OCI-LY1 (cell line): ENCODE measurements at regions not wholly inside any gene's neighbourhood (a gene's known extent, or its start where the extent isn't known, plus 50 kb on each side); places are given as distances from the start of the nearest gene placed in this dataset.

ENCODE experiments used
- H2AFZ ChIP-seq: fragments of 200-600 bp; sonication (generic), shearing (Covaris generic); 2 replicates; pipeline ENCODE4 v1.6.0; 2014; ENCODE audit warnings: antibody characterized with exemption, mild to moderate bottlenecking, low read length
- H3F3A ChIP-seq: fragments of 200-600 bp; sonication (generic), shearing (Covaris generic); 2 replicates; pipeline ENCODE4 v1.6.0; 2014; ENCODE audit warnings: mild to moderate bottlenecking, antibody characterized with exemption, low read length, moderate library complexity; ENCODE audit not compliant: insufficient read depth
- H3K27ac ChIP-seq: fragments of 200-600 bp; sonication (generic); 2 replicates; pipeline ENCODE4 v1.5.1; 2014; ENCODE audit warnings: low read length, mixed run types, mild to moderate bottlenecking, low read depth; ENCODE audit not compliant: poor library complexity, severe bottlenecking
- H3K27me3 ChIP-seq: fragments of 200-600 bp; sonication (generic); 2 replicates; pipeline ENCODE4 v1.6.0; 2014; ENCODE audit warnings: antibody characterized with exemption, mild to moderate bottlenecking, low read length, moderate library complexity; ENCODE audit not compliant: insufficient read depth
- H3K36me3 ChIP-seq: fragments of 200-600 bp; sonication (generic); 2 replicates; pipeline ENCODE4 v1.6.1; 2014; ENCODE audit warnings: mild to moderate bottlenecking, antibody characterized with exemption, low read length, moderate library complexity, mixed read lengths; ENCODE audit not compliant: insufficient read depth
- H3K4me1 ChIP-seq: fragments of 200-600 bp; sonication (generic); 2 replicates; pipeline ENCODE4 v1.5.1; 2014; ENCODE audit warnings: mild to moderate bottlenecking, low read length, moderate library complexity; ENCODE audit not compliant: insufficient read depth, severe bottlenecking
- H3K4me2 ChIP-seq: fragments of 200-600 bp; sonication (generic), shearing (Covaris generic); 2 replicates; pipeline ENCODE4 v1.6.1; 2014; ENCODE audit warnings: low read length
- H3K4me3 ChIP-seq: fragments of 200-600 bp; sonication (generic); 2 replicates; pipeline ENCODE4 v1.5.1; 2014; ENCODE audit warnings: low read length, low read depth, mild to moderate bottlenecking, mixed read lengths; ENCODE audit not compliant: poor library complexity, severe bottlenecking
- H3K79me2 ChIP-seq: fragments of 200-600 bp; shearing (Covaris generic); 2 replicates; pipeline ENCODE4 v1.6.1; 2016; ENCODE audit warnings: mixed run types, low read length, mixed read lengths; ENCODE audit not compliant: insufficient read depth
- H3K9ac ChIP-seq: fragments of 200-600 bp; sonication (generic), shearing (Covaris generic); 2 replicates; pipeline ENCODE4 v1.6.1; 2014; ENCODE audit warnings: mild to moderate bottlenecking, low read length, mixed read lengths
- H3K9me2 ChIP-seq: fragments of 200-600 bp; sonication (generic), shearing (Covaris generic); 2 replicates; pipeline ENCODE4 v1.6.1; 2014; ENCODE audit warnings: low read depth, mild to moderate bottlenecking, low read length, mixed read lengths
- H3K9me3 ChIP-seq: fragments of 200-600 bp; shearing (Covaris generic); 2 replicates; pipeline ENCODE4 v1.6.1; 2014; ENCODE audit warnings: low read length, mixed read lengths
- H4K20me1 ChIP-seq: fragments of 200-600 bp; sonication (generic), shearing (Covaris generic); 2 replicates; pipeline ENCODE4 v1.6.0; 2016; ENCODE audit warnings: mild to moderate bottlenecking, low read length; ENCODE audit not compliant: insufficient read depth
- EZH2 ChIP-seq: fragments of 200-600 bp; sonication (generic), shearing (Covaris generic); IDR thresholded peaks from 2 replicates; pipeline ENCODE4 v1.8.0; 2017; ENCODE audit warnings: borderline replicate concordance, mixed run types, mild to moderate bottlenecking, antibody characterized with exemption, low read length, moderate library complexity, mixed read lengths
- TF ChIP-seq, protein P1 (sequence below): fragments of 200-600 bp; sonication (generic), shearing (Covaris generic); IDR thresholded peaks from 2 replicates; pipeline ENCODE4 v1.5.1; 2017; ENCODE audit warnings: mild to moderate bottlenecking, antibody characterized with exemption, low read length, moderate library complexity, mixed read lengths

DNA sequence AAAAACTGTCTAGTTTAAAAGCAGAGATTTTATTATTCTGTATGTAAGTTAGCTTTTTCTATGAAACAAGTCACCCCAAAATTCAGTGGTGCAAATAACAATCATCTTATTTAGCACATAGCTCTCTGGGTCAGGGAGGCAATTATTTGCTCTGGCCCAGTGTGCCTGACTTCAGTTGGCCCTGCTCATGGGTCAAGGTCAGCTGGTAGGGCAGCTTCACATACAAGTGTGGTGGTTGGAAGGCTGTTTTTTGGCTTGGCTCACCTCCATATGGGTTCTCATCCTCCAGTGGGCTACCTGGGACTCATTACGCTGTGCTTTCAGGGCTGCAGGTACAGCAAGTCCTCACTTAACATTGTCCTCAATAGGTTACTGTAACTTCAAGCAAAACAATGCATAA, 228.6 kb downstream of the NR2F2 start:
- H3K9ac ChIP-seq, result no peak overlapping the region
- H2AFZ ChIP-seq, result no peak overlapping the region

DNA sequence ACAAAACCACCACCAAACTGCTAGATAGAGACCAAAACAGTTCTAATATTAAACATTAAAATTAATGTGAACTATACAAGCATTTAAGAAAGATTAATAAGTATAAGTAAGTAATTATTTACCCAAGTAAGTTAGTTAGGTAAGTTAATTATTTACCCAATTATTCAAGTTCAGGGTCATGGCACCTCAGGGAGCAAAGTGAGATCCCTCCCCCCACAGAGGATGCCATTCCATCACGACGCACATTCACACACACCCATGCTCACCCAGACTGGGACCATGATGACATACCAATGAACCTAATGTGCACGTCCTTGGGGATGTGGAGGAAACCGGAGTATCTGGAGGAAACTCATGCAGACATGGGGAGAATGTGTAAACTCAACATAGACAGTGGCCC, 229.1 kb downstream of the NR2F2 start:
- no peaks in the 10 kb centered on the region for H4K20me1 ChIP-seq
- H2AFZ ChIP-seq, result no peak overlapping the region
- H3K27me3 ChIP-seq, result no peaks in the 10 kb centered on the region
- no peak for TF ChIP-seq EZH2
- H3K9ac ChIP-seq, result no peak overlapping the region
- H3K9me3 ChIP-seq, result no peaks in the 10 kb centered on the region
- H3K4me3 ChIP-seq, result no peak overlapping the region
- H3K9me2 ChIP-seq, result no peaks in the 10 kb centered on the region
- no peaks in the 10 kb centered on the region for H3K4me1 ChIP-seq
- no peak overlapping the region for H3K27ac ChIP-seq
- no peaks in the 10 kb centered on the region for H3F3A ChIP-seq
- H3K4me2 ChIP-seq, result no peak overlapping the region
- no peaks in the 10 kb centered on the region for H3K79me2 ChIP-seq
- no peaks in the 10 kb centered on the region for H3K36me3 ChIP-seq

More for the DNA sequence above, 228.6 kb downstream of the NR2F2 start:
- Histone ChIP-seq H3K36me3 (no peaks in the 10 kb centered on the region), H3K4me1 (no peaks in the 10 kb centered on the region), H3F3A (no peaks in the 10 kb centered on the region), H3K4me3 (no peak overlapping the region), H3K9me3 (no peaks in the 10 kb centered on the region), H3K4me2 (no peak overlapping the region), H3K27me3 (no peaks in the 10 kb centered on the region), H3K9me2 (no peaks in the 10 kb centered on the region), H3K79me2 (no peaks in the 10 kb centered on the region), H3K27ac (no peak overlapping the region), H4K20me1 (no peaks in the 10 kb centered on the region)
- TF ChIP-seq, protein P1, sequence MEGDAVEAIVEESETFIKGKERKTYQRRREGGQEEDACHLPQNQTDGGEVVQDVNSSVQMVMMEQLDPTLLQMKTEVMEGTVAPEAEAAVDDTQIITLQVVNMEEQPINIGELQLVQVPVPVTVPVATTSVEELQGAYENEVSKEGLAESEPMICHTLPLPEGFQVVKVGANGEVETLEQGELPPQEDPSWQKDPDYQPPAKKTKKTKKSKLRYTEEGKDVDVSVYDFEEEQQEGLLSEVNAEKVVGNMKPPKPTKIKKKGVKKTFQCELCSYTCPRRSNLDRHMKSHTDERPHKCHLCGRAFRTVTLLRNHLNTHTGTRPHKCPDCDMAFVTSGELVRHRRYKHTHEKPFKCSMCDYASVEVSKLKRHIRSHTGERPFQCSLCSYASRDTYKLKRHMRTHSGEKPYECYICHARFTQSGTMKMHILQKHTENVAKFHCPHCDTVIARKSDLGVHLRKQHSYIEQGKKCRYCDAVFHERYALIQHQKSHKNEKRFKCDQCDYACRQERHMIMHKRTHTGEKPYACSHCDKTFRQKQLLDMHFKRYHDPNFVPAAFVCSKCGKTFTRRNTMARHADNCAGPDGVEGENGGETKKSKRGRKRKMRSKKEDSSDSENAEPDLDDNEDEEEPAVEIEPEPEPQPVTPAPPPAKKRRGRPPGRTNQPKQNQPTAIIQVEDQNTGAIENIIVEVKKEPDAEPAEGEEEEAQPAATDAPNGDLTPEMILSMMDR, result no peak
- no peak for TF ChIP-seq EZH2

DNA sequence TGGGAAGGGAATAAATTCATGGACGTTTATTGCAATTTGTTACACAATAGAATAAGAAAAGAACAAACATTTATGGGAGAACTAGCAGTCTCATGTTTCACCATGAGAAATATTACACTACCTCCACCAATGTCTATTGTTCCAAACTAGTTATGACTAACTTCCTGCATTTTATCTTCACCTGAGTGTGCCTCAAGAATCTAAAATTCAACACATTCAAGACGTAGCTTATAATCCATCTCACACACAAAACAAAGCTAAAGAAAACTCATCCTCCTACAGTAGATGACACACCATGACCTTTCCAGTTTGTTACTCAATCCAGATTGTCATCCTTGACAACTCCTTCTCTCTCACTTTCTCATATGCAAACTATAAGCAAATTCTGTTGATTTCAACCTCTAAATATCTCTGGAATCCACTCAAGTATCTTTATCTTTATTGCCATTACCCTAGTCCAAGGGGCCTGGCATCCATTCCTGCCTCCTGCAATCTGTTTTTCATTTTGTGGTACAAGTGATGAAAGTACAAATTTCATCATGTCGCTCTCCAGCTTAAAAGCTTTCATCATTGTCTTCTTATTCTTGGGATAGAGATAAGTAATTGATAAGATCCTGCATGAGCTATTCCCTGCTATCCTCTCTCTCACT, 229.9 kb downstream of the NR2F2 start:
- Histone ChIP-seq H3K27ac (no peak overlapping the region), H3K36me3 (no peaks in the 10 kb centered on the region), H3K9ac (no peak overlapping the region), H4K20me1 (no peaks in the 10 kb centered on the region), H2AFZ (no peak overlapping the region), H3K9me2 (no peaks in the 10 kb centered on the region), H3K79me2 (no peaks in the 10 kb centered on the region), H3F3A (no peaks in the 10 kb centered on the region), H3K4me3 (no peak overlapping the region), H3K4me2 (no peak overlapping the region), H3K27me3 (no peaks in the 10 kb centered on the region), H3K9me3 (no peaks in the 10 kb centered on the region), H3K4me1 (no peaks in the 10 kb centered on the region)
- TF ChIP-seq EZH2, result no peak
- TF ChIP-seq, protein P1, result no peak

DNA sequence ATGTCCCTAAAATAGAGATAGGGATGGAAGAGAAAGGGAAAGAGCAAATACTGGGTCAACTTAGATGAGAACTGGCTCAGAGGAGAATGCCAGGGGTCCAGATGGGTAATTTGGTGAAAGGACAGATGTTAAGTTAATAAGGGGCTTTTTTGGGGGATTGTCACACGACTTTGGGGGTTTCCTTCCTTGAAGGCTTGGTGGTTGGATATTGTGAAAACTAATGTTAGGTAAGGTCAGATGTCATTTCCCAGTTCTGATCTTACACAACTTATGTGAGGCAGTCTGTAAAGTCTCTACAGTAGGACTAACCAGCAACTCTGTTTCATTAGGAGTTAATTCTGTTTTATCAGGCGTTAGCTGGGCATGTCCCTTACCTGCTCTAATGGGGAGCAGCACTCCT, 231.1 kb downstream of the NR2F2 start:
- no peak for TF ChIP-seq EZH2
- TF ChIP-seq, protein P1, result no peak
- Histone ChIP-seq H4K20me1 (no peaks in the 10 kb centered on the region), H3K27me3 (no peaks in the 10 kb centered on the region), H3K79me2 (no peaks in the 10 kb centered on the region), H2AFZ (no peak overlapping the region), H3K4me1 (no peaks in the 10 kb centered on the region), H3K9me2 (no peaks in the 10 kb centered on the region), H3K9ac (no peak overlapping the region), H3F3A (no peaks in the 10 kb centered on the region), H3K9me3 (no peaks in the 10 kb centered on the region), H3K4me3 (no peak overlapping the region), H3K27ac (no peak overlapping the region), H3K4me2 (no peak overlapping the region), H3K36me3 (no peaks in the 10 kb centered on the region)
